A549 (cell line): ENCODE measurements at regions not wholly inside any gene's neighbourhood (a gene's known extent, or its start where the extent isn't known, plus 50 kb on each side); places are given as distances from the start of the nearest gene placed in this dataset.

Source experiments
- ESRRA ChIP-seq: fragments of 150-350 bp; IDR thresholded peaks from 2 replicates; pipeline ENCODE4 v1.6.1; 2014; ENCODE audit warnings: mild to moderate bottlenecking, low read length, borderline replicate concordance
- JUNB ChIP-seq: fragments of >200 bp; sonication (Bioruptor Twin); formaldehyde crosslinking; IDR thresholded peaks from 2 replicates; pipeline ENCODE4 v1.6.1; 2016
- KDM1A ChIP-seq: fragments of 200-600 bp; sonication (generic); IDR thresholded peaks from 2 replicates; pipeline ENCODE4 v1.6.1; 2016; ENCODE audit warnings: low read depth, mild to moderate bottlenecking
- MAZ ChIP-seq: fragments of 150-350 bp; IDR thresholded peaks from 2 replicates; pipeline ENCODE4 v1.6.1; 2014; ENCODE audit warnings: antibody characterized with exemption, low read depth, low read length, borderline replicate concordance
- POLR2AphosphoS2 ChIP-seq: conservative IDR thresholded peaks from 2 replicates; pipeline ENCODE4 v1.6.1; 2012; ENCODE audit warnings: low read length, improper control_type of control experiment, inconsistent platforms
- TF ChIP-seq, protein P1 (sequence below): fragments of >200 bp; sonication (Bioruptor Twin); formaldehyde crosslinking; IDR thresholded peaks from 3 replicates; pipeline ENCODE4 v1.5.1; 2016

DNA sequence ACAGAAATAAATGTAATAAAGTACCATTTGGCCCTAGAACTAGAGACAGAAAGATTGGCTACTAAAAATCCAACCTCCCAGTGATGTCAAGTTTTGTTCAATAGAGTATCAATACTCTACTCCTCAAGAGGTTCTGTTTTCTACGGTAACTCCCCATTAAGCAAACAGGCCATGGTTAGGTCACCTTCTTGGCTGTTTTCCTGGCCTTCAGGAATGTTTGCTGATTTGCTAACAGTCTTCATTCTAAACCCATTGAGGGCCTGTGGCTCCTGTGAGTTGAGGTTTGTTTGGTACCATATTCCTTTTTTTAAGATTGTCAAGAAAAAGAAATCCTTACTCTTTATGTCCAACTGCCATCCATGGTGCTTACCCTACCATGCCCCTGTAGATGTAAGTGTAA lies 1022.0 kb upstream of the TMEM132C start:
- no peak for TF ChIP-seq ESRRA
- TF ChIP-seq, protein P1, sequence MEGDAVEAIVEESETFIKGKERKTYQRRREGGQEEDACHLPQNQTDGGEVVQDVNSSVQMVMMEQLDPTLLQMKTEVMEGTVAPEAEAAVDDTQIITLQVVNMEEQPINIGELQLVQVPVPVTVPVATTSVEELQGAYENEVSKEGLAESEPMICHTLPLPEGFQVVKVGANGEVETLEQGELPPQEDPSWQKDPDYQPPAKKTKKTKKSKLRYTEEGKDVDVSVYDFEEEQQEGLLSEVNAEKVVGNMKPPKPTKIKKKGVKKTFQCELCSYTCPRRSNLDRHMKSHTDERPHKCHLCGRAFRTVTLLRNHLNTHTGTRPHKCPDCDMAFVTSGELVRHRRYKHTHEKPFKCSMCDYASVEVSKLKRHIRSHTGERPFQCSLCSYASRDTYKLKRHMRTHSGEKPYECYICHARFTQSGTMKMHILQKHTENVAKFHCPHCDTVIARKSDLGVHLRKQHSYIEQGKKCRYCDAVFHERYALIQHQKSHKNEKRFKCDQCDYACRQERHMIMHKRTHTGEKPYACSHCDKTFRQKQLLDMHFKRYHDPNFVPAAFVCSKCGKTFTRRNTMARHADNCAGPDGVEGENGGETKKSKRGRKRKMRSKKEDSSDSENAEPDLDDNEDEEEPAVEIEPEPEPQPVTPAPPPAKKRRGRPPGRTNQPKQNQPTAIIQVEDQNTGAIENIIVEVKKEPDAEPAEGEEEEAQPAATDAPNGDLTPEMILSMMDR: no peak
- no peak for TF ChIP-seq JUNB
- TF ChIP-seq KDM1A: no peak
- TF ChIP-seq POLR2AphosphoS2: no peak
- TF ChIP-seq MAZ: no peak
